Stimulated activated effector memory CD8-positive, alpha-beta T cell treated with anti-CD3 and anti-CD28 coated beads, Interleukin-12 subunit alpha, Interleukin-12 subunit beta, amount 100 ng/mL, for 72 hours (primary cell): ENCODE measurements at regions not wholly inside any gene's neighbourhood (a gene's known extent, or its start where the extent isn't known, plus 50 kb on each side); places are given as distances from the start of the nearest gene placed in this dataset.
"Not testable (repeated sequence)": the region's sequence is repeated elsewhere in the genome, so short reads cannot be mapped to it uniquely, and the experiment has no call there.

Source experiments
- ATAC-seq: fragments of 150-1000 bp; cut with Tn5 transposase; 2 replicates; pipeline ENCODE4 v1.10.0; 2021
- DNase-seq, 2 donors: peaks; one replicate each; pipeline ENCODE4 v3.0.0; 2021 to 2022; ENCODE audit warnings: low spot score in 2 of 2
- H3K27ac Mint-ChIP-seq: one replicate; pipeline ENCODE4 v1.8.0; 2022; ENCODE audit warnings: mild to moderate bottlenecking, mixed read lengths
- H3K36me3 Mint-ChIP-seq: one replicate; pipeline ENCODE4 v1.8.0; 2022; ENCODE audit warnings: mild to moderate bottlenecking, mixed read lengths
- H3K4me1 Mint-ChIP-seq: one replicate; pipeline ENCODE4 v1.8.0; 2022; ENCODE audit warnings: mixed read lengths
- H3K4me3 Mint-ChIP-seq: one replicate; pipeline ENCODE4 v1.8.0; 2022; ENCODE audit warnings: mild to moderate bottlenecking, mixed read lengths
- H3K9me3 Mint-ChIP-seq: one replicate; pipeline ENCODE4 v1.8.0; 2022; ENCODE audit warnings: mixed read lengths

DNA sequence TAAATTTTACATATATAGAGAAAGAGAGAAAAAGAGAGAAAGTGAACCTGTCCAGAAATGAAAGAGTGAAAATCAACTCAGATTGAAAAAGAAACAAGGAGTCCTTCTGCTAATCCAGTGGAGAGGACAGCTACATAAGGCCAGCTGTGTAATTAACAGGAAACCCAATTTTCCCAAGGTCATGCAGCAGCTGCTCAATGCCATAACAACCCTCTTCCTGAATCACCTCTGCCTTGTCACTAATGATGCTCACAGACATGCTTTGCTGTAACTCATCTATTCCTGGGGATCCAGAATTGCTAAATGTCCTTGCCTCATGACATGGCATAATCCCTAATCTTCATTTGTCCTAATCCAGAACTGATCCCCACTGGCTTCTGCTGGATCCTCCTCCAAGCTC is 288.6 kb downstream of the NEBL start:
- no peaks in the 10 kb centered on the region for H3K36me3 Mint-ChIP-seq
- peaks cover 4% of the 10 kb centered on the region for H3K9me3 Mint-ChIP-seq
- H3K4me1 Mint-ChIP-seq: no peaks in the 10 kb centered on the region
- H3K27ac Mint-ChIP-seq: no peak overlapping the region
- no peak overlapping the region for H3K4me3 Mint-ChIP-seq
- DNase-seq (no peak), ATAC-seq (no peak)

DNA sequence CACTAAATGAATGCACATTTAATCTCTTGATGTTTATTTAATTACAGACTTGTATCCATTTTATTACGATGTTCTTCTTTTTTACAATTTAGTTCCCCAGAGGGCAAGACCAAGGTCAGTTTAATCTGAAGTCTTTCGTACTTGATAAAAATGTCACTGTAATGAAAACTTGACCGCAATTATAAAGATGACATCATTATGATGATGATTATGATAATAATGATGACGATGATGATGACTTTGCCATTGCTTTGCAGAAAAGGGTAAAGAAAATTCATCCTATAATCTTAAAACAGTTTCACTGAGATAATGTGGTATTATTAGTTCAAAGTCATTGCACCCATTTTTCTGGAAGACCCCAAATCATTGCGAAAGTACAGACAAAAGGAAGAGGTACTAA is 290.1 kb downstream of the NEBL start:
- ATAC-seq (no peak), DNase-seq (no peak)
- Mint-ChIP-seq H3K36me3 (no peaks in the 10 kb centered on the region), H3K9me3 (peaks cover 13% of the 10 kb centered on the region), H3K4me3 (no peak overlapping the region), H3K27ac (no peak overlapping the region), H3K4me1 (no peaks in the 10 kb centered on the region)

DNA sequence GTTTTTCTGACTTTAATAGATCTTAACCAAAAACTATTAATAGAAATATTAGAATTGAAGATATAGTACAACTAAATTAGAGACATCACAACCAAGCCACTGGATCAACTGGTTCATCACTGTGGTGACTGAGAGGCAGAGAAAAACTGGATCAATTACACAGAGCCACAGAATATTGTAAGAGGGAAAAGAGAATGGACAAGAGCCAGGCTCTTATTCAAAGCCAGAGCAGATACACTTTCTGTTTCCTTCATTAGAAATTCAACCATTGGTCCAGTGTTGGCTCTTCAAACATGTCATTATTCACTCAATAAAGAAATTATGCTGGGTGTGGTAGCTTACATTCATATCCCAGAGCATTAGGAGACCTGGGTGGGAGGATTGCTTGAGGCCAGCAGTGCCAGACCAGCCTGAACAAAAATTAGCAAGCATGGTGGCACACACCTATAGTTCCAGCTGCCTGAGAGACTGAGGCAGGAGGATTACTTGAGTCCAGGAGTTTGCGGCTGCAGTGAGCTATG is 295.1 kb downstream of the NEBL start:
- DNase-seq (no peak), ATAC-seq (no peak)
- Mint-ChIP-seq H3K27ac (no peak overlapping the region), H3K36me3 (no peaks in the 10 kb centered on the region), H3K4me1 (no peaks in the 10 kb centered on the region), H3K4me3 (no peak overlapping the region), H3K9me3 (peaks cover 15% of the 10 kb centered on the region)

DNA sequence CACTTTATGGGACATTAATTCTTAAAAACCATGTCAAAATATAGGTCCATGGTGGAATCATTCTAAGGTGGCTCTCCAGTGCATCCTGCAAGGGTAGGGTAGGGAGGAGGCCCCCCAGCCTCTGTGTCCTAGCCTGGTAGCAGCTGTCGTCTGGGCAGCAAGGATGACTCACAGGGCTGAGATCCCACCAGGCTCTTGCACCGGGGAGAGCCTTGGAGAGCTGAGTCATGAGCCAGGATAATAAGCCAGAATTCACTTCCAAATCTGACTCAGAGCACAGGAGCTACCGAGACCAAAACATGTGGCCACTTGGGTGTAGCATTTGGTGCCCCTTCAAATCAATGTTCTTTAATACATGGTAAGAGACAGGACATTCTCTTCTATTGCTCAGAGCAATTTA is 298.5 kb downstream of the NEBL start:
- Mint-ChIP-seq H3K36me3 (no peaks in the 10 kb centered on the region), H3K4me1 (no peaks in the 10 kb centered on the region), H3K4me3 (no peak overlapping the region), H3K9me3 (peaks cover 11% of the 10 kb centered on the region), H3K27ac (no peak overlapping the region)
- no peak for ATAC-seq
- no peak for DNase-seq

DNA sequence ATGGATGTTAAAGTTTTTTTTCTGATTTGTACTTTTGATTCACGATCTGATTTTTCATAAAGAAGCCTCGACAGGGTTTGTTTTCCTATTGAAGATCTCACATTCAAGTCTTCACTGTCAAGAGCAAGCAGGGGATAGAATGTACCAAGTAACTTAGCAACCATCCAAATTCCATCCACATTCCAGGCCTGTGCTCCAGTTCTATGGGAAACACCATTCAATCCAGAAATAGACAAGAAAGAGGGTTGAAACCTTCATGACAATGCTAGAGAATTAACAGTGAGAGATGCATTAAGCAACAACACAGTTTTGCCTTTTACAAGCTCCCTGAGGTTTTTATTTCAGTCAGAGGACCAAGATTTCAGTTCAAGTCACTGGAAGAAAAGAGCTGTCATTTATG is 300.2 kb downstream of the NEBL start:
- Mint-ChIP-seq H3K9me3 (peaks cover 3% of the 10 kb centered on the region), H3K27ac (no peak overlapping the region), H3K4me3 (no peak overlapping the region), H3K4me1 (no peaks in the 10 kb centered on the region), H3K36me3 (no peaks in the 10 kb centered on the region)
- ATAC-seq (no peak), DNase-seq (no peak)

DNA sequence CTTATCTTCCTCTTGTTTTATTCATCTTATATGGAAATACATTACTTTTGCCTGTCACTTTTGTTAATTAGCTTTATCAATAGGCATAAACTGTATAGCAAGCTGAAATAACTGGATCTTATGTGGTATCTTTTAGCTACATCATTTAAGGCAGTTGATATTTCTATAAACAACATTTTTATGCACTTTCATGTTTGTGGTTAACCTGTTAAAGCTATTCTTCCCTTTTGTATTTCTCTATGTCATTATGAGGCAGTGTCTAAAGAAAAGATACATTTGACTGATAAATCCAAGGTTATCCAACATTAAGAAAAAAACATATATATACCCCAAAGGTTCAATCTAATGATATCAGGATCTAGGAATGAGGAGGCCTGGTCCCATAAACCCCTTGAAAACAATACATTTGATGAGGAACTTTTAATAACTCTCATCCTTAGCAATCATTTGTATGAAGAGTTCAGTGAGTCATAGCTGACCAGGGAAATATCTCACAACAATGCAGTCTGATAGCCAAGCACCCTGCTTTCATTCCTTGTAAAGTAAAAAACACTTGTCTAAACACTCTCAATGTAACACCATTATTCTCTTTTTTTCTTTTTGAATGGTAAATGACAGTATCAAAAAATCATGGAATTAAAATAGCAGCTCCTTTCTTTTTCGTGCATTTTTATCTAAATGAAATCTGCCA is 300.9 kb downstream of the NEBL start:
- H3K4me1 Mint-ChIP-seq: no peaks in the 10 kb centered on the region
- ATAC-seq (no peak), DNase-seq (no peak)
- peaks cover 6% of the 10 kb centered on the region for H3K9me3 Mint-ChIP-seq
- no peak overlapping the region for H3K4me3 Mint-ChIP-seq
- no peaks in the 10 kb centered on the region for H3K36me3 Mint-ChIP-seq
- H3K27ac Mint-ChIP-seq: no peak overlapping the region

DNA sequence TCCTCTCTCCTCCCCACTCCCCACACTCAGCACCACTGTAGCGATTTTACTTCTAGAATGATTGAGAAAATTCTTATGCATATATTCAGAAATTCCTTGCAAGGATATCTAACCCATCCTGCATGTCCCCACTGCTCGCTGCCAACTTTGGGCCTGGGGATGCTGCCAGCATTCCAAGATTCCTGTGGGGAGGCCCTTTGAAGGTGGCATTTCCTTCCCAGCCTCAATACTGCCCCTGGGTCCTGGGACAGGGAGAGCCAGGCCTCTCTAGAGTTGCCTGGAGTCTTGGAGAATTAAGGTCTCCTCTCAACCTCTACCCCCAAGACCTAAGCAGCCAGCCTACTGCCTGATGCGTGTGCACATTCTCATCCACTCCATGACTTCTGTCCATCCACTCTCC is 303.5 kb downstream of the NEBL start:
- no peaks in the 10 kb centered on the region for H3K4me1 Mint-ChIP-seq
- H3K9me3 Mint-ChIP-seq: peaks cover 4% of the 10 kb centered on the region
- ATAC-seq (no peak), DNase-seq (no peak)
- H3K27ac Mint-ChIP-seq: no peak overlapping the region
- no peaks in the 10 kb centered on the region for H3K36me3 Mint-ChIP-seq
- no peak overlapping the region for H3K4me3 Mint-ChIP-seq

DNA sequence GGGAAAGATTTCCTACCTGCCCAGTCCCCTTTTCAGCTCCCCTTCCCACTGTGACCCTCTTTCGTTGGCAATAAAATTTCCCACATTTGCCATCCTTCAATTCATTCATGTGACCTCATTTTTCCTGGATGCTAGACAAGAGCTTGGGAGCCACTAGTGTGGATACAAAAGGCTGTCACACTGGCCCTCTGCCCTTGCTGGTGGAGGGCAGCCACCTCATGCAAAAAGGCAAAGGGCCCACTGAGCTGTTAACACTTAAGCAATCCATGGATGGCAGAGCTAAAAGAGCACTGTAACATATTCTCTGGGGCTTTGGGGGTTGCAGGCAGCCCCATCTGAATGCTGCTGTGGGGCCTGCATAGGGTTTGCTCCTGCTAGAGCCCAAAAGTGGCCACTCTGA is 315.1 kb downstream of the NEBL start:
- ATAC-seq (no peak), DNase-seq (no peak)
- H3K9me3 Mint-ChIP-seq: peaks cover 19% of the 10 kb centered on the region
- no peaks in the 10 kb centered on the region for H3K4me1 Mint-ChIP-seq
- H3K4me3 Mint-ChIP-seq: no peak overlapping the region
- H3K36me3 Mint-ChIP-seq: no peaks in the 10 kb centered on the region
- H3K27ac Mint-ChIP-seq: no peak overlapping the region

DNA sequence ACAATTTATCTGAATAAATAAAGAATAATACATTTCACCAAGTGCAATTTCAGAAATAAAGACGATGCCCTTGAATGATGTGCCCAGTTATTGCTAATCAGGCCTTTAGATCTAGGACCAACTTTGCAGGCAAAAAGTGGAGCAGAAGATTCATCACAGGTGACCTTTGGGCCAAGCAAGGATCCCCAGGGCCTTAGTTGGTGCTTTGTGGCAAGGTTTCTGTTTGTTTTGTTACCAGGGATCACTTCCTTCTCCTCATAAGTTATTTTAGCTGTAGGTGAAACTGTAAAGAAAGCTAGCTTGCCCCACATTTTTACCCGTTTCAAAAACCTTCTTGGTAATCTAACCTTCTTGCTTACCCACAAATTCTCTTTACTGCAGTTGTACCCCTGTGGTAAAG is 323.2 kb downstream of the NEBL start:
- Mint-ChIP-seq H3K27ac (no peak overlapping the region), H3K9me3 (peaks cover 3% of the 10 kb centered on the region), H3K4me3 (no peak overlapping the region), H3K36me3 (no peaks in the 10 kb centered on the region), H3K4me1 (no peaks in the 10 kb centered on the region)
- no peak for ATAC-seq
- DNase-seq: no peak

DNA sequence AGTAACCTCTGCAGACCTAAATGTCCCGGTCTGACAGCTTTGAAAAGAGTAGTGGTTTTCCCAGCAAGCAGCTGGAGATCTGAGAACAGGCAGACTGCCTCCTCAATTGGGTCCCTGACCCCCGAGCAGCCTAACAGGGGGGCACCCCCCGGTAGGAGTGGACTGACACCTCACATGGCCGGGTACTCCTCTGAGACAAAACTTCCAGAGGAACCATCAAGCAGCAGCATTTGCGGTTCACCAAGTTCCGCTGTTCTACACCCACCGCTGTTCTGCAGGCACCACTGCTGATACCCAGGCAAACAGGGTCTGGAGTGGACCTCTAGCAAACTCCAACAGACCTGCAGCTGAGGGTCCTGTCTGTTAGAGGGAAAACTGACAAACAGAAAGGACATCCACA is 341.1 kb downstream of the NEBL start:
- H3K4me1 Mint-ChIP-seq, DNase-seq, H3K36me3 Mint-ChIP-seq, ATAC-seq, H3K27ac Mint-ChIP-seq, H3K4me3 Mint-ChIP-seq: not testable (repeated sequence)
- peaks cover 15% of the 10 kb centered on the region for H3K9me3 Mint-ChIP-seq

DNA sequence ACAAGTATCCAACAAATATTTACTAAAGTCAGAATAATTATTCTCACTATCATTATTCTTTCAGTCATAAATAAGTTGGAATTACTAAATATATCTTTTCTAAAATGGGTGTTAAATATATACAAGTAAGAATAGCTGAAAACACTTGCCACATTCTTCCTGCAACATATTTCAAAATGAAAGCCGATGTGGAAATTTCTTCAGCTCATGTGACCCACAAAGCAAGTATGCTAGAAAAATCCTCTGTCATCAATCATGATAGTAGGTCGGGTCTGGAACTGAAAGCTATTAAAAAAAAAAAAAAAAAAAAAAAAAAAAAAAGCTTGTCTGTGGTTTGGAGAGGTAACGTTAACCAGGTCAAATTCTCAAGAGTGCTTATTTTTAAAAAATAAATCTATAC is 344.7 kb downstream of the NEBL start:
- Mint-ChIP-seq H3K4me1 (no peaks in the 10 kb centered on the region), H3K27ac (no peak overlapping the region), H3K9me3 (peaks cover 14% of the 10 kb centered on the region), H3K36me3 (no peaks in the 10 kb centered on the region), H3K4me3 (no peak overlapping the region)
- no peak for ATAC-seq
- DNase-seq: no peak

DNA sequence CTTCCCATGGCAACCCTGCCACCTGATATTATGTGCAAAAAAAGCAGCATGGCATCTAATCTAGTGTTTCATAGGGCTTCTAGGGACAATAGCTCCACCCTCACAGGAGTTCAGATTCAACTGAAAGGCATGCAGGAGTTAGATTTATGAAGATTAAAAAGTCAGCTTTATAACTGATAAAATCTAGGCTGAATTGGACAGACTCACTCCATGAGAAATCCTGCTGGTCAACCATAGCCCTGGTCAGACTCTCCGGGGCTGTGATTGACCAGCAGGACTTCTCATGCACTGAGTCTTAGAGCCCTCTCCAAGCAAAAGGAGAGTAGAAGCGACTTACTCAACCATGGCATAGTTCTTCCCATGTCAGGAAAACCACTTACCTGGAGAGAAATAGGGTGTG is 345.4 kb downstream of the NEBL start:
- Mint-ChIP-seq H3K4me1 (no peaks in the 10 kb centered on the region), H3K9me3 (peaks cover 14% of the 10 kb centered on the region), H3K36me3 (no peaks in the 10 kb centered on the region), H3K27ac (no peak overlapping the region), H3K4me3 (no peak overlapping the region)
- ATAC-seq (no peak), DNase-seq (no peak)

DNA sequence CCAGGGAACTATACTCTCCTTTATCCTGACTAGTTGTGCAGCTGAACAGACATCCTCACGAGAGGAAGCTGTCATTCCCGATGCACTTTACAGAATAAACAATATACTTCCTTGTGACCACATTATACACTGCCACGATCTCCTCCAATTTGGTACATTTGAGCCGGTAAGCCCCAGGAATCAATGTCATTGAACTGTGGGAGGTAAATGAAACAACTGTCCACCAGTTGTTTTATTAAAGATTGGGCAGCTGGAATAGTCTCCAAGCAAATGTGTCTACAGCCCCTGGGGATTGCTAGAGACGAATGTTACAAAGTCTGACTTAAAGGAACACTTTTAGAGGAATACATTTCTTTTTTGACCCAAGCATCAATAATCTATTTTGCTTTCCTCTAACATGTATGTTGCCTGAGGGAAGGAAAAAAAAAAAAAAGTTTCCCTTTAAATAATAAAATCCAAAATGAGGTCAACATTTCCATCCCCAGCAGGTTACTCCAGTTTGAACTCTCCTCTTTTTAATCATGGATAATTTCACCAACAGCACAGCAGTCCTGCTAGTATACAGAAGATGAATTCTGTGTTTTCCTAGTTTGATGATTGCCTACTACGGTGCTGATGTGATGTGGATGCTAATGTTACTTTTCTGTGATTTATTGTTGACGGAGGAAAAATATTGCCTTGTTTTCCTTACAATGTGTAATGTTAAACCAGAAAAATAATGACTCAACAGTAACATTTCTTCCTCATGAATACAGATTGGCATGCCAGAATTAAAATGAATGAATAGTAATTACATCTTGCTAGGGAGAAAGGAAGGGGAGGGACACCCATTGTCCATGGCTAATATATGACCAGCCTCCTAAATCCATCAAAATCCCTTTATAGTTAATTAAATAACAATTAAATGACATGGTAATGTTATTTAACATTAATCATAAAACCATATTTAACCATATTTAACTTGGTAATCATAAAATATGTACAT is 360.9 kb downstream of the NEBL start:
- Mint-ChIP-seq H3K4me3 (no peak overlapping the region), H3K4me1 (no peaks in the 10 kb centered on the region), H3K27ac (no peak overlapping the region), H3K36me3 (no peaks in the 10 kb centered on the region), H3K9me3 (peaks cover 7% of the 10 kb centered on the region)
- ATAC-seq: no peak
- no peak for DNase-seq

DNA sequence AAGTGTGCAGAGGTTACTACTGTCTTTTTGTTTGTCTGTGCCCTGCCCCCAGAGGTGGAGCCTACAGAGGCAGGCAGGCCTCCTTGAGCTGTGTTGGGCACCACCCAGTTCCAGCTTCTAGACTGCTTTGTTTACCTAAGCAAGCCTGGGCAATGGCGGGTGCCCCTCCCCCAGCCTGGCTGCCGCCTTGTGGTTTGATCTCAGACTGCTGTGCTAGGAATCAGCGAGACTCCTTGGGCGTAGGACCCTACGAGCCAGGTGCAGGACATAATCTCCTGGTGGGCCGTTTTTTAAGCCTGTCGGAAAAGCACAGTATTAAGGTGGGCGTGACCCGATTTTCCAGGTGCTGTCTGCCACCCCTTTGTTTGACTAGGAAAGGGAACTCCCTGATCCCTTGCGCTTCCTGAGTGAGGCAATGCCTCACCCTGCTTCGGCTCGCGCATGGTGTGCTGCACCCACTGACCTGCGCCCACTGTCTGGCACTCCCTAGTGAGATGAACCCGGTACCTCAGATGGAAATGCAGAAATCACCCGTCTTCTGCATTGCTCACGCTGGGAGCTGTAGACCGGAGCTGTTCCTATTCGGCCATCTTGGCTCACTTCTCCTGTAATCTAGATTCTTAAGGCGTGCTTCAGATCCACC is 365.7 kb downstream of the NEBL start:
- H3K9me3 Mint-ChIP-seq: peaks cover 16% of the 10 kb centered on the region
- H3K27ac Mint-ChIP-seq, ATAC-seq, H3K4me3 Mint-ChIP-seq, H3K4me1 Mint-ChIP-seq, H3K36me3 Mint-ChIP-seq, DNase-seq: not testable (repeated sequence)

DNA sequence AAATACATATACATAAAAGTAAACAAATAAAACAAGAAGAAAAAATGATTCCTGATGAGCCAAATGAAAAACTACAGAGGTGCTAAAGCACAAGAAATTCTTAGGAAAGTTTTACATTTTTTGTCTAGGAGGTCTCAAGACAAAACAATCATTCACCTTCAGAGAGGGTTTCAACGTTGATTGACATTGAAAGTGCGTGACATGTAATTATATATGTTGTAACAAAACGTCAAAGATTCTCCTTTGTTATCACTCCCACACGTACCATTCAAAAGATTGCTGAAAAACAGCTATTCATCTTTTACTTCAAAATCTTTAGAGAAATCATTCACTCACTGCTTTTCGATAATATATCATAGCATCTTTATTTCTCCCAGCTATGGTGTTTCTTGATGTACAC is 375.9 kb downstream of the NEBL start:
- ATAC-seq: no peak
- no peaks in the 10 kb centered on the region for H3K36me3 Mint-ChIP-seq
- H3K27ac Mint-ChIP-seq: no peak overlapping the region

More for the DNA sequence above, 375.9 kb downstream of the NEBL start:
- no peaks in the 10 kb centered on the region for H3K4me1 Mint-ChIP-seq
- DNase-seq: no peak
- no peak overlapping the region for H3K4me3 Mint-ChIP-seq
- peaks cover 16% of the 10 kb centered on the region for H3K9me3 Mint-ChIP-seq
